Neuronal stem cell (in vitro differentiated cells): ENCODE measurements at regions not wholly inside any gene's neighbourhood (a gene's known extent, or its start where the extent isn't known, plus 50 kb on each side); places are given as distances from the start of the nearest gene placed in this dataset.
A peak's percentile ranks its signal among the peaks of the same experiment; 100 is the strongest.

Source experiments
- DNase-seq: peaks from one replicate; pipeline ENCODE4 v3.0.0-alpha.2; 2013; ENCODE audit warnings: low spot score
- H2AFZ ChIP-seq: one replicate; pipeline ENCODE4 v1.6.1; 2013; ENCODE audit warnings: mild to moderate bottlenecking, low read length, inconsistent platforms
- H2AK5ac ChIP-seq: 2 replicates; pipeline ENCODE4 v1.6.1; 2013; ENCODE audit warnings: low read depth, mild to moderate bottlenecking, inconsistent platforms, low read length, moderate library complexity, mixed read lengths
- H2BK120ac ChIP-seq: 2 replicates; pipeline ENCODE4 v1.6.1; 2013; ENCODE audit warnings: low read depth, mild to moderate bottlenecking, inconsistent platforms, low read length, moderate library complexity, mixed read lengths
- H2BK12ac ChIP-seq: one replicate; pipeline ENCODE4 v1.6.1; 2013; ENCODE audit warnings: low read length, inconsistent platforms
- H2BK15ac ChIP-seq: 2 replicates; pipeline ENCODE4 v1.6.1; 2013; ENCODE audit warnings: mild to moderate bottlenecking, low read length, inconsistent platforms, mixed read lengths
- H2BK5ac ChIP-seq: one replicate; pipeline ENCODE4 v1.6.1; 2013; ENCODE audit warnings: inconsistent platforms, mild to moderate bottlenecking, low read length, moderate library complexity
- H3K14ac ChIP-seq: one replicate; pipeline ENCODE4 v1.6.1; 2013; ENCODE audit warnings: low read length, inconsistent platforms
- H3K18ac ChIP-seq: 2 replicates; pipeline ENCODE4 v1.6.1; 2013; ENCODE audit warnings: low read length, inconsistent platforms
- H3K23ac ChIP-seq: 2 replicates; pipeline ENCODE4 v1.6.1; 2013; ENCODE audit warnings: low read depth, mild to moderate bottlenecking, mixed read lengths, low read length, inconsistent platforms; ENCODE audit not compliant: poor library complexity
- H3K27ac ChIP-seq: replicated peaks from 3 replicates; pipeline ENCODE4 v1.5.1; 2013; ENCODE audit warnings: low read length, inconsistent platforms
- H3K27me3 ChIP-seq, 3 experiments: 2 replicates each; pipeline ENCODE4 v1.6.1; 2013; ENCODE audit warnings: low read length in 3 of 3, mild to moderate bottlenecking in 2 of 3, inconsistent platforms in 1 of 3, low read depth in 1 of 3, mixed read lengths in 1 of 3, moderate library complexity in 1 of 3; ENCODE audit not compliant: control insufficient read depth in 3 of 3, insufficient read depth in 3 of 3
- H3K36me3 ChIP-seq, 2 donors: replicated peaks in 1 of 2; 2 replicates each; pipeline ENCODE4 v1.6.1; 2013; ENCODE audit warnings: low read length in 2 of 2; ENCODE audit not compliant: control insufficient read depth in 2 of 2, insufficient read depth in 2 of 2
- H3K4ac ChIP-seq: 2 replicates; pipeline ENCODE4 v1.6.1; 2013; ENCODE audit warnings: inconsistent platforms, mild to moderate bottlenecking, low read length, moderate library complexity
- H3K4me1 ChIP-seq, 2 donors: 1 replicate in 1 of 2; 2 replicates in 1 of 2; pipeline ENCODE4 v1.6.1; 2013; ENCODE audit warnings: low read length in 2 of 2, low read depth in 1 of 2; ENCODE audit not compliant: control insufficient read depth in 2 of 2, insufficient read depth in 1 of 2
- H3K4me2 ChIP-seq: one replicate; pipeline ENCODE4 v1.6.1; 2013; ENCODE audit warnings: mild to moderate bottlenecking, low read length, inconsistent platforms; ENCODE audit not compliant: insufficient read depth, poor library complexity, severe bottlenecking
- H3K4me3 ChIP-seq, 2 donors: 2 replicates each; pipeline ENCODE4 v1.5.1; 2013; ENCODE audit warnings: low read length in 2 of 2, mild to moderate bottlenecking in 2 of 2, inconsistent platforms in 1 of 2, moderate library complexity in 1 of 2
- H3K79me1 ChIP-seq: one replicate; pipeline ENCODE4 v1.6.1; 2013; ENCODE audit warnings: low read depth, mild to moderate bottlenecking, inconsistent platforms, low read length, moderate library complexity
- H3K9ac ChIP-seq: one replicate; pipeline ENCODE4 v1.6.1; 2013; ENCODE audit warnings: mild to moderate bottlenecking, low read depth, low read length, inconsistent platforms; ENCODE audit not compliant: poor library complexity
- H3K9me3 ChIP-seq, 2 donors: replicated peaks in 1 of 2; 2 replicates each; pipeline versions ENCODE3 to v1.6.1; 2013; ENCODE audit warnings: low read length in 2 of 2, mild to moderate bottlenecking in 2 of 2, inconsistent platforms in 1 of 2, low read depth in 1 of 2, mixed read lengths in 1 of 2, moderate library complexity in 1 of 2; ENCODE audit not compliant: control insufficient read depth in 2 of 2, insufficient read depth in 1 of 2
- H4K8ac ChIP-seq: one replicate; pipeline ENCODE4 v1.6.1; 2013; ENCODE audit warnings: low read depth, mild to moderate bottlenecking, inconsistent platforms, low read length, moderate library complexity
- H4K91ac ChIP-seq: one replicate; pipeline ENCODE4 v1.6.1; 2013; ENCODE audit warnings: low read length, low read depth, mild to moderate bottlenecking, inconsistent platforms; ENCODE audit not compliant: poor library complexity
- WGBS, 2 donors: extraction: QIAGEN DNeasy Blood & Tissue Kit; methylation state at CpG; one replicate each; pipeline ENCODE4 v1.1.7; 2013; ENCODE audit warnings: missing lambda C conversion rate in 2 of 2, mixed read lengths in 1 of 2; ENCODE audit not compliant: insufficient read length in 2 of 2, insufficient replicate concordance in 1 of 2; ENCODE audit errors: extremely low coverage in 2 of 2; 5-methylcytosine and 5-hydroxymethylcytosine counted together

DNA sequence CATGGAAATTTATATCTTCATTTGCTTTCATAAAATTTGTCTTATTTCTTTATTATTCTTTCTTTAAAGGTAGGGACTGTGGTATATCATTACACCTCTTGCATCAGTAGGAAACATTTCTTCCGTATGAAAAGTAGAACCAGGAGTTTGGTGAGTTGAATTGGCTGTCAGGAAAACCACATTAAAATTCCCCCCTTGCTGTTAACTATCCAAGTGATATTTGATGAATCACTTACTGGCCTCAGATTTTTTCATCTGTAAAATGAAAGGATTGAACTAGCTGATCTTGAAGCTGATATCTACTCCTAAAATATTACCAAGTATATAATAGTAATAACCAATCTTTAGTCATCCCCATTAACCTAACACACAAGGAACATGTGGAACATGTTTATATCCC lies 460.9 kb downstream of the GJA1 start:
- H2BK12ac ChIP-seq: no peak overlapping the region
- no peak overlapping the region for H3K14ac ChIP-seq
- H2BK15ac ChIP-seq: no peak overlapping the region
- no CpG with 5 or more reads among the region's 1 CpG for WGBS, 2 donors
- peak overlapping the region; percentile 76 for H3K27ac ChIP-seq
- no peak overlapping the region for H2BK120ac ChIP-seq
- H3K9ac ChIP-seq: no peak overlapping the region
- H3K18ac ChIP-seq: no peak overlapping the region
- DNase-seq: no peak
- H3K4ac ChIP-seq: no peak overlapping the region
- H3K4me2 ChIP-seq: no peak overlapping the region
- H3K79me1 ChIP-seq: no peaks in the 10 kb centered on the region
- no peaks in the 10 kb centered on the region for H3K27me3 ChIP-seq
- no peak overlapping the region for H3K4me3 ChIP-seq
- no peak overlapping the region for H2BK5ac ChIP-seq
- H3K4me1 ChIP-seq: peaks cover 7% of the 10 kb centered on the region in 2 donors
- no peaks in the 10 kb centered on the region for H3K9me3 ChIP-seq
- H3K23ac ChIP-seq: no peak overlapping the region
- H4K8ac ChIP-seq: no peak overlapping the region
- H2AK5ac ChIP-seq: no peak overlapping the region
- H4K91ac ChIP-seq: no peak overlapping the region
- no peaks in the 10 kb centered on the region for H3K36me3 ChIP-seq
- no peak overlapping the region for H2AFZ ChIP-seq

DNA sequence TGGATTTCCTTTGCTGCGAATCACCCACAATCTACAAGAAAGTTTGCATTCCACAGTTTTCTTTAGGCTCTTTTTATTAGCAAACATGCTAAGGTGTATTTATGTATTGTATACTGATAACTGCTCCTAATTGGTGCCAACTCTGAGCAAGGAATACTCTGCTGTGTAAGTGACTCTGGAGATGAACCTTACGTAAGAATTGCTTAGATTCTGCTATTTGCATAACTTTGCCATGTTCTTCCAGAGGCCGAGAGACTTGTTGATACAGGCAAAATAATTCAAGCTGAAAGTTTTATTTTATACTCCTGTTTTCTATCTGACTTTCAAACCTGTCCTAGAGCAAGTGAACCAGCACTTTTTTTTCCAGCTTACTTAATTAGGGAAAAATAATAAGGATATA lies 461.3 kb downstream of the GJA1 start:
- no CpG with 5 or more reads among the region's 3 CpGs for WGBS, 2 donors
- no peak overlapping the region for H3K4me3 ChIP-seq
- H4K8ac ChIP-seq: no peak overlapping the region
- H3K4me1 ChIP-seq: peaks cover 7% of the 10 kb centered on the region in 2 donors
- H2BK12ac ChIP-seq: no peak overlapping the region
- H3K23ac ChIP-seq: no peak overlapping the region
- H3K27me3 ChIP-seq: no peaks in the 10 kb centered on the region
- no peak overlapping the region for H2BK15ac ChIP-seq
- no peak overlapping the region for H3K4ac ChIP-seq
- H3K9me3 ChIP-seq: no peaks in the 10 kb centered on the region
- no peaks in the 10 kb centered on the region for H3K79me1 ChIP-seq
- H3K27ac ChIP-seq: peak overlapping the region; percentile 76
- no peak for DNase-seq
- H2AK5ac ChIP-seq: no peak overlapping the region
- no peak overlapping the region for H3K18ac ChIP-seq
- no peak overlapping the region for H3K4me2 ChIP-seq
- no peak overlapping the region for H2AFZ ChIP-seq
- no peak overlapping the region for H2BK5ac ChIP-seq
- H2BK120ac ChIP-seq: no peak overlapping the region
- H3K36me3 ChIP-seq: no peaks in the 10 kb centered on the region
- no peak overlapping the region for H4K91ac ChIP-seq
- no peak overlapping the region for H3K14ac ChIP-seq
- H3K9ac ChIP-seq: no peak overlapping the region

DNA sequence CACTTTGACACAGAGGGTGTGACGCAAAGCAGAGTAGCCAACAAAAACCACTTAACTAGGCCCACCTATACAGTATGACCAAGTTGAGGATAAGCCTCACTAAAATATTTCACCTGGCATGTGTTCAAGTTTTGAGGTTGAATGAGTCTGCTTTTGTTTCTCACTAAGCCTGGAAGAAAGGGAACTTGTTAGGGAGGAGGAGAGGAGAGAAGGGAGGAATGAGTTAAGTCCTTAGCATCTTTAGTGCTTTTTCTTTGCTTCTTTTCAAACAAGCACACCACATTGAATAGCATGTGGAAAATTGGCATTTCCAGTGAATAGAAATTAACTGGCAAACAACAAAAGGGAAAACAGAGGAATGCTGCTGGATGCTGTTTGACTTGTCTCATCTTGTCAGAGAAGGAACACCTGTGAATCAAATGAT lies 461.9 kb downstream of the GJA1 start:
- no peaks in the 10 kb centered on the region for H3K27me3 ChIP-seq
- no peak overlapping the region for H3K4ac ChIP-seq
- no peaks in the 10 kb centered on the region for H3K9me3 ChIP-seq
- no peak overlapping the region for H2BK5ac ChIP-seq
- peaks cover 7% of the 10 kb centered on the region in 2 donors for H3K4me1 ChIP-seq
- H4K8ac ChIP-seq: no peak overlapping the region
- no peak overlapping the region for H2BK12ac ChIP-seq
- no peak overlapping the region for H2BK120ac ChIP-seq
- no peak overlapping the region for H2BK15ac ChIP-seq
- no peak overlapping the region for H3K4me2 ChIP-seq
- H3K27ac ChIP-seq: no peak overlapping the region
- H4K91ac ChIP-seq: no peak overlapping the region
- no peak overlapping the region for H3K18ac ChIP-seq
- DNase-seq: peak; percentile 74
- no peak overlapping the region for H3K23ac ChIP-seq
- no peak overlapping the region for H2AK5ac ChIP-seq
- WGBS, 2 donors: no CpG with 5 or more reads among the region's 1 CpG
- no peak overlapping the region for H2AFZ ChIP-seq
- no peak overlapping the region for H3K9ac ChIP-seq
- no peak overlapping the region for H3K14ac ChIP-seq
- H3K4me3 ChIP-seq: no peak overlapping the region
- H3K36me3 ChIP-seq: no peaks in the 10 kb centered on the region
- no peaks in the 10 kb centered on the region for H3K79me1 ChIP-seq

DNA sequence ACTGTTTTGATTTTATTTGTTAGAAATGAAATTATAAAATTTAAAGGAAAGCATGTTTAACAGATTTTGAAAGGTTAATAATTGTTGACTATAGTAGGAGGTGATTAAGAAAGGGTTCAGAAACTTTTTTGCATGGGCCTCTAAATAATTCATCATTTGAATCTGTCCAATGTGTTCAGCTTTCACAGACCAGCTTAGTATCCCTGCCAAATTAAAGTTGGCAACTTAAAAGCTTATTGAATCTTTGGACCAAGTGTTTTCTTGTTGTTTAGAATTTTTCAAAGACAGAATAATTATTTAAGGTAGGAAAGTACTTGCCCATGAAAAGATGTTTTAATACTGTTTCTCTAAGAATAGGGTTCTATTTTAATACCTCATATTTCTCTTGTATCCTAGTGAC lies 466.0 kb downstream of the GJA1 start:
- H2BK5ac ChIP-seq: no peak overlapping the region

More for the DNA sequence above, 466.0 kb downstream of the GJA1 start:
- H3K27ac ChIP-seq: no peak overlapping the region
- H3K23ac ChIP-seq: no peak overlapping the region
- H3K4me1 ChIP-seq: peaks cover 3 to 7% of the 10 kb centered on the region in 2 donors
- no peaks in the 10 kb centered on the region for H3K9me3 ChIP-seq
- H3K79me1 ChIP-seq: no peaks in the 10 kb centered on the region
- no peak overlapping the region for H2BK120ac ChIP-seq
- H3K4me3 ChIP-seq: no peak overlapping the region
- no peak for DNase-seq
- no peaks in the 10 kb centered on the region for H3K27me3 ChIP-seq
- H4K8ac ChIP-seq: no peak overlapping the region
- no peak overlapping the region for H4K91ac ChIP-seq
- H3K18ac ChIP-seq: no peak overlapping the region
- no peak overlapping the region for H2BK12ac ChIP-seq
- no peak overlapping the region for H3K4me2 ChIP-seq
- no peaks in the 10 kb centered on the region for H3K36me3 ChIP-seq
- no peak overlapping the region for H3K14ac ChIP-seq
- H2BK15ac ChIP-seq: no peak overlapping the region
- no peak overlapping the region for H3K4ac ChIP-seq
- H2AK5ac ChIP-seq: no peak overlapping the region
- no peak overlapping the region for H3K9ac ChIP-seq
- no peak overlapping the region for H2AFZ ChIP-seq
